Calu3 (cell line): ENCODE measurements at regions not wholly inside any gene's neighbourhood (a gene's known extent, or its start where the extent isn't known, plus 50 kb on each side); places are given as distances from the start of the nearest gene placed in this dataset.

Experiments
- BruUV-seq: library from RNA; stranded (reverse); fragments of 400-500 nt; replicated peaks from 2 replicates; lab custom pipeline; 2021; lab: Mats Ljungman, UMichigan
- CTCF ChIA-PET: fragments of 300-600 bp; sonication (Branson Sonifier 250); formaldehyde crosslinking; loops from one replicate; lab custom pipeline; 2022; ENCODE audit warnings: antibody characterized with exemption; lab: Charles Lee
- DNase-seq: peaks from one replicate; pipeline ENCODE4 v3.0.0; 2022
- H3K27ac Mint-ChIP-seq: one replicate; pipeline ENCODE4 v1.8.0; 2022; ENCODE audit warnings: mixed read lengths; ENCODE audit not compliant: unreplicated experiment
- H3K27me3 Mint-ChIP-seq: one replicate; pipeline ENCODE4 v1.8.0; 2022; ENCODE audit warnings: mixed read lengths; ENCODE audit not compliant: unreplicated experiment
- H3K36me3 Mint-ChIP-seq: one replicate; pipeline ENCODE4 v1.8.0; 2022; ENCODE audit warnings: mild to moderate bottlenecking, moderate library complexity, mixed read lengths; ENCODE audit not compliant: insufficient read depth, unreplicated experiment
- H3K4me1 Mint-ChIP-seq: one replicate; pipeline ENCODE4 v1.8.0; 2022; ENCODE audit warnings: mild to moderate bottlenecking, low read depth, mixed read lengths; ENCODE audit not compliant: unreplicated experiment
- H3K4me3 Mint-ChIP-seq: one replicate; pipeline ENCODE4 v1.8.0; 2022; ENCODE audit warnings: mild to moderate bottlenecking, low read depth, moderate library complexity, mixed read lengths; ENCODE audit not compliant: unreplicated experiment
- H3K9me3 Mint-ChIP-seq: one replicate; pipeline ENCODE4 v1.8.0; 2022; ENCODE audit warnings: low read depth, mixed read lengths; ENCODE audit not compliant: unreplicated experiment
- intact Hi-C: fragments of 100-400 bp; cut with micrococcal nuclease; formaldehyde crosslinking; loops from one replicate; pipeline ENCODE4 v1.10.0; 2022; ENCODE audit not compliant: unreplicated experiment
- TF ChIP-seq, protein P1 (sequence below): fragments of 200-600 bp; IDR thresholded peaks from one replicate; pipeline ENCODE4 v1.8.0; 2022; ENCODE audit warnings: antibody characterized with exemption; ENCODE audit not compliant: unreplicated experiment

DNA sequence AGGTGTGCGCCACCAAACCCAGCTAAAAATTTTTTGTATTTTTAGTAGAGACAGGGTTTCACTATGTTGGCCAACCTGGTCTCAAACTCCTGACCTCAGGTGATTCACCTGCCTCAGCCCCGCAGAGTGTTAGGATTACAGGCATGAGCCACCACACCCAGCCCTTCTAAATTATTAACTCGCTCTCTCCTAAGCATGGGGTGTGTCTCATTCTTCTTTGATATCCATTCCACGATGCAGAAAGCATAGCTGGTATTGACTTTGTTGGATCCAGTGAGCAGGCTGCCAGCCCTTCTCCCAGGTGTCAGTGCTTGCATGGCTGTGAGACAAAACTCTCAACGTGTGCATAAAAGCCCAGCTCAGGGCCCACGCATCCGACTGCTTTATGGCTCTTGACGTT, 254.1 kb upstream of the PFKP start:
- Mint-ChIP-seq H3K36me3 (no peaks in the 10 kb centered on the region), H3K27ac (no peak overlapping the region), H3K9me3 (no peaks in the 10 kb centered on the region), H3K4me3 (no peak overlapping the region), H3K27me3 (no peaks in the 10 kb centered on the region), H3K4me1 (peaks cover 9% of the 10 kb centered on the region)
- DNase-seq = peak; percentile 50
- no TSS peak for BruUV-seq
- intact Hi-C loops = no loop called here
- TF ChIP-seq, protein P1, sequence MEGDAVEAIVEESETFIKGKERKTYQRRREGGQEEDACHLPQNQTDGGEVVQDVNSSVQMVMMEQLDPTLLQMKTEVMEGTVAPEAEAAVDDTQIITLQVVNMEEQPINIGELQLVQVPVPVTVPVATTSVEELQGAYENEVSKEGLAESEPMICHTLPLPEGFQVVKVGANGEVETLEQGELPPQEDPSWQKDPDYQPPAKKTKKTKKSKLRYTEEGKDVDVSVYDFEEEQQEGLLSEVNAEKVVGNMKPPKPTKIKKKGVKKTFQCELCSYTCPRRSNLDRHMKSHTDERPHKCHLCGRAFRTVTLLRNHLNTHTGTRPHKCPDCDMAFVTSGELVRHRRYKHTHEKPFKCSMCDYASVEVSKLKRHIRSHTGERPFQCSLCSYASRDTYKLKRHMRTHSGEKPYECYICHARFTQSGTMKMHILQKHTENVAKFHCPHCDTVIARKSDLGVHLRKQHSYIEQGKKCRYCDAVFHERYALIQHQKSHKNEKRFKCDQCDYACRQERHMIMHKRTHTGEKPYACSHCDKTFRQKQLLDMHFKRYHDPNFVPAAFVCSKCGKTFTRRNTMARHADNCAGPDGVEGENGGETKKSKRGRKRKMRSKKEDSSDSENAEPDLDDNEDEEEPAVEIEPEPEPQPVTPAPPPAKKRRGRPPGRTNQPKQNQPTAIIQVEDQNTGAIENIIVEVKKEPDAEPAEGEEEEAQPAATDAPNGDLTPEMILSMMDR = no peak
- CTCF ChIA-PET = interaction anchor here (1.2 to 1.7 kb wide), 2 partner anchors 9 to 258 kb away, joined by 3 to 5 read pairs; no protein-coding TSS in a partner anchor

DNA sequence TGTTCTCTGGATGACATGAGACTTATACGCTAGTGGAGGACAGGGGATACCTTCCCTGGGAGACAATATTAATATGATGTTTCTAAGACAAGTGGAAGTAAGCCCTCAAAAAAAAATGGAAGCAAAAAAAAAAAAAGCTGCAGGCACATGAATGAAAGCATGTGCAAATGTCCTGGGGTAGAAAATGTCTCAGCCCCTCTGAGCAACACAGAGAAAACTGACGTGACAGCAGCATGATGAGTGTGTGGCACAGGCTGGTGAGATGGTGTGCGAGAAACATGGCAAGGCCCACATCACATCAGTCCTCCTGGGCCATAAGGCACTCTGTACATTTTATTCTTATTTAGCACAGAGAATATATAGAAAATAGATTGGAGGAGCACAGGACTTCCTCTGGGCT, 254.7 kb upstream of the PFKP start:
- Mint-ChIP-seq H3K36me3 (no peaks in the 10 kb centered on the region), H3K4me3 (no peak overlapping the region), H3K27ac (no peak overlapping the region), H3K27me3 (no peaks in the 10 kb centered on the region), H3K9me3 (peaks cover 2% of the 10 kb centered on the region), H3K4me1 (peaks cover 9% of the 10 kb centered on the region)
- no peak for DNase-seq
- TF ChIP-seq, protein P1 = no peak
- intact Hi-C loops = no loop called here
- CTCF ChIA-PET = interaction anchor here (0.6 to 1.7 kb wide), 3 partner anchors 9 to 1608 kb away, joined by 3 to 5 read pairs (median 3); no protein-coding TSS in a partner anchor
- BruUV-seq = no TSS peak

DNA sequence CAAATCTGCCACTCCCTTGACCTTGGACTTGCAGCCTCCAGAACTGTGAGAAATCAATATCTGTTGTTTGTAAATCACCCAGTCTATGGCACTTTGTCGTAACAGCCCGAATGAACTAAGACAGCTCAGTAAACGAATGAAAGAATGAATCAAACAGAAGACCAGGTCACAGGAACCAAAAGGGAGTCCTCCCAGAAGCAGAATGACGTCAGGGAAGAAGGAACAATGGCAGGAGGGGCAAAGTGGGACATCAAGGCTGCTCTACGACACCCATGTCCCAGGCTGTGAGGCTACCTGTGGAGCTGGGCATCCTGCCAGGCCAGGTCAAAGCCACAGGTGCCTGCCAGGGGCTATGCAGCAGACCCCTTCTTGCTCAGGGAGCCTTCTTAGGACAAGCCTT, 267.2 kb upstream of the PFKP start:
- intact Hi-C loops = no loop called here
- peaks cover 4% of the 10 kb centered on the region for H3K9me3 Mint-ChIP-seq
- CTCF ChIA-PET = no interaction called here
- no peaks in the 10 kb centered on the region for H3K36me3 Mint-ChIP-seq
- no TSS peak for BruUV-seq
- DNase-seq = no peak
- H3K27ac Mint-ChIP-seq = no peak overlapping the region
- H3K27me3 Mint-ChIP-seq = peaks cover 9% of the 10 kb centered on the region
- TF ChIP-seq, protein P1 = no peak
- no peaks in the 10 kb centered on the region for H3K4me1 Mint-ChIP-seq
- H3K4me3 Mint-ChIP-seq = no peak overlapping the region

DNA sequence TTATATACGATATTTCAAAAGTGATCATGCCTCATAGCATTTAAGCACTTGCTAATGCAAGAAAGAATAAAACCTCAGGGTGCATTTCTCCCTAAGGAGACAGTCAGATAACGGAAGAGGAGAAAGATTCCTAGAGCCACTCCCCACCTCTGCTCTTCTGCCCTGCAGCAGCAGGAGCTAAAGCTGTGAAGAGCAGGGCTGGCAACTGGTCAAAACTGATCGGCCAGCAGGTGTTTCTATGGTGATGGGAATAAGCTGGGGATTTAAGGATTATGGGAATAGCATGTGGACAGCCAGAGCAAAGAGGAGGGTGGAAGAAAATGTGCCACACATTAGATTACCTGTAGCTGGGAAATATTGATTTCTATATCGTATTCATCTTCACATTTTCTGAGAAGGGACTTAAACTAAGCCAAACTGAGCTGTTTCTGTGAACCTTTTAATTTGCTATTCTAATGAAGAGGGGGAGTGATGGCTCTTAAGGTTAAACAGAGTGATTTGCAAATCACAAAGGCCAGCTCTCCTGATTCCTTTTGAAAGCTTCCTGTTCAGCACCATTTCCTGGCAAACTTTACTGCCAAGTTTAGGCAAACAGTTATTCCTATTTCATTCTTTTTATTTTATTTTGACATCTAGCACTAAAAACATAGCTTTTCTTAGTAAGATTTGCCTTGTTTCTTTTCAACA, 268.9 kb upstream of the PFKP start:
- CTCF ChIA-PET = no interaction called here
- DNase-seq = no peak
- no TSS peak for BruUV-seq
- H3K4me1 Mint-ChIP-seq = no peaks in the 10 kb centered on the region
- TF ChIP-seq, protein P1 = no peak
- no peaks in the 10 kb centered on the region for H3K36me3 Mint-ChIP-seq
- H3K9me3 Mint-ChIP-seq = peaks cover 7% of the 10 kb centered on the region
- peaks cover 2% of the 10 kb centered on the region for H3K27me3 Mint-ChIP-seq
- H3K4me3 Mint-ChIP-seq = no peak overlapping the region
- intact Hi-C loops = no loop called here
- no peak overlapping the region for H3K27ac Mint-ChIP-seq
